GM12801 (cell line): ENCODE measurements at regions not wholly inside any gene's neighbourhood (a gene's known extent, or its start where the extent isn't known, plus 50 kb on each side); places are given as distances from the start of the nearest gene placed in this dataset.

Experiments used
- TF ChIP-seq, protein P1 (sequence below): IDR thresholded peaks from one replicate; pipeline ENCODE4 v1.5.1; 2011; ENCODE audit warnings: control low read depth; ENCODE audit not compliant: insufficient read length; ENCODE audit errors: extremely low read depth

- TF ChIP-seq, protein P1, sequence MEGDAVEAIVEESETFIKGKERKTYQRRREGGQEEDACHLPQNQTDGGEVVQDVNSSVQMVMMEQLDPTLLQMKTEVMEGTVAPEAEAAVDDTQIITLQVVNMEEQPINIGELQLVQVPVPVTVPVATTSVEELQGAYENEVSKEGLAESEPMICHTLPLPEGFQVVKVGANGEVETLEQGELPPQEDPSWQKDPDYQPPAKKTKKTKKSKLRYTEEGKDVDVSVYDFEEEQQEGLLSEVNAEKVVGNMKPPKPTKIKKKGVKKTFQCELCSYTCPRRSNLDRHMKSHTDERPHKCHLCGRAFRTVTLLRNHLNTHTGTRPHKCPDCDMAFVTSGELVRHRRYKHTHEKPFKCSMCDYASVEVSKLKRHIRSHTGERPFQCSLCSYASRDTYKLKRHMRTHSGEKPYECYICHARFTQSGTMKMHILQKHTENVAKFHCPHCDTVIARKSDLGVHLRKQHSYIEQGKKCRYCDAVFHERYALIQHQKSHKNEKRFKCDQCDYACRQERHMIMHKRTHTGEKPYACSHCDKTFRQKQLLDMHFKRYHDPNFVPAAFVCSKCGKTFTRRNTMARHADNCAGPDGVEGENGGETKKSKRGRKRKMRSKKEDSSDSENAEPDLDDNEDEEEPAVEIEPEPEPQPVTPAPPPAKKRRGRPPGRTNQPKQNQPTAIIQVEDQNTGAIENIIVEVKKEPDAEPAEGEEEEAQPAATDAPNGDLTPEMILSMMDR = no peak
Measured at GRCh38 chr16:51298800-51299199, 147.7 kb upstream of the SALL1 start.

DNA sequence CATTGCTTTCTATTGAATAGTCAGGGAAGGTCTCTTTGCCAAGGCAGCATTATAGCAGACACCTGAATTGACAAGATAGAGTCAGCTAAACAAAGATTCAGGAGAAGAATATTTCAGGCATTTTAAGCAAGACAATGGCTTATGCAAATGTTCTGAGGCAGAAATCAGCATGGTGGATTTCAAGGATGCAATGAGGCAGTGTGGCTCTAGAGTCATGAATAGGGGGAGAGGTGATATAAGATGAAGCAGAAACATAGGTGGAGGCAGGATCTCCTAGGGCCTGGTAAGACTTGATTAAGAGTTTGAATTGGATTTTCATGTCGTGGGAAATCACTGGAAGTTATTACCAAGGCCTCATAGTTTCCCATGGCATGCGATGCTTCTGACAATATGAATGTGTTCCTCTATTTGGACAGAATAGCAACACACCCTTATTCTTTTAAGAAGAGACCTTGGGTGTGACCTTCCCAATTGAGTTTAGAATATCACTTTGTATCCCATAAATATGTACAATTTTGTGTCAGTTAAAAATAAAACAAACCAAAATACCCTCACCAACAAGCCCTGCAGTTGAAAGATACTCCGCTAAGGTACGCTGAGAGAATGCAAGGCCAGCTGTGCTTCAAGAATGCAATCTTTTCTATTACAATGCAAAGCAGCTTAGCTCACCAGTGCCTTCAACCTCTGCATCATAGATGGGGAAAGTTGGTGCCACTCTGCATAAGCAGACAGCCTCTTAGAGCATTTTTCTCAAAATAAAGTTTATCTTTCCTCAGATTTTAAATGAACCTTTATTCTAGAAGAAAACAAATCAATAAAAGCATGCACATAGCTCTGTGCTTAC is 139.6 kb upstream of the SALL1 start:
- TF ChIP-seq, protein P1 = no peak

- TF ChIP-seq, protein P1 = no peak
Measured at GRCh38 chr16:51289336-51289735, 138.3 kb upstream of the SALL1 start.

DNA sequence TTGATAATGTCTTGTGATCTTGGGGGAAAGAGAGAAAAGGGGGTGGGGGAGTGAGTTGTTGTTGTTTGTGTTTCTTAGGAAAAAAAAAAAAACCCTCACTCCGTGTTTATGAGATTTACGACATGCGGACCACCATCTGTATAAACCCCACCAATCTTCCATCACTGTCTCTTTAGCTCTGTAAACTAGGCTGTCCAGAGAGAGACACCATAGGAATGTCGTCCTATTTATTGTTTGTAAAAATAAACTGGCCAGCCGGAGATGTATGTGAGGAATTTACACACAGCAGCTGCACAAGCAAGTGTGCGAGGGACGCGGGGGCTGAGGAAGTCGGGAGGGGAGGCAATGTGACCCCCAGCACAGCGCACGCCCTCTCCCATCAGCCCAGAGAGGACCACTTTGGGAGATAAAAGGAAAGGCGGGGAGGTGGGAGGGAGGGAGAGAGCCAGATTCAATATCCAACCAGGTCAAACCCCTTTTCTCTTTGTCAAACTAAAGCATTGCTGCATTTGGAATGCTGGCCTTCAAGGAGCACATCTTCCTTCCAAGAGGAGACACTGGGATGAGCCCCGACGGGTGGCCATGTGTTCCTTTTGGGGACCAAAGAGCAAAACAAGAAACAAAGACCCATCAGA is 136.2 kb upstream of the SALL1 start:
- TF ChIP-seq, protein P1 = no peak

GRCh38 chr16:51286272-51286671 is 135.2 kb upstream of the SALL1 start:
- TF ChIP-seq, protein P1 = no peak

GRCh38 chr16:51276336-51276735 is 125.3 kb upstream of the SALL1 start:
- TF ChIP-seq, protein P1 = no peak

- TF ChIP-seq, protein P1 = no peak
Measured at GRCh38 chr16:51272420-51272819, 121.3 kb upstream of the SALL1 start.
